ENCODE measurements at regions not wholly inside any gene's neighbourhood (a gene's known extent, or its start where the extent isn't known, plus 50 kb on each side); places are given as distances from the start of the nearest gene placed in this dataset.

DNA sequence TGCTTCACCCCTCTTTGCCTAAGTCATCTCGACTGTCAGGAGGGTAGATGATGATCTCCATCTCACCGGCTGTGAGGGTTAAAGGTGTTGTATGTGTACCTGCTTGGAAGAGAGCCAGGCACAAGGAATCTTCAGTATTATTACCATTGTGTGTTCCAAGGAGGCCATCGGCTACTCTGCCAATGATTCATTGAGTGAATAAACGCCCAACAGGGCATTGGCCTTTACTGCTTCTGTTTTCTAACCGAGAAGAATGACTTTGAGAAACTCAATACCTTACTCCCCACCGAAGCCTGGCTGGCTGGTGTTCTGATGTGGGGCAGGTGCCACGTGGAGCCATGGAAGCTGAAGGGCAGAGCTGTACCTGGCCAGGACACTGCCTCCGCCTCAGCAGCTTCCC is 228.8 kb downstream of the SNX18 start:
- no peak overlapping the region for H3K4me3 Mint-ChIP-seq
- H3K4me2 ChIP-seq: no peak overlapping the region
- no peak overlapping the region for H3K4me3 ChIP-seq
- H3K27me3 ChIP-seq (ENCODE audit: insufficient read depth): no peaks in the 10 kb centered on the region
- H3K9me3 Mint-ChIP-seq: no peaks in the 10 kb centered on the region
- H3F3A ChIP-seq (replicated peaks; ENCODE audit: low read depth): no peaks in the 10 kb centered on the region
- no peak overlapping the region for H3K27ac ChIP-seq (ENCODE audit: low read depth)
- no peak for DNase-seq (ENCODE audit: low spot score)
- no peak for ATAC-seq
- peaks cover 4% of the 10 kb centered on the region; the same call in 1 of the 2 replicates for H3K9me2 ChIP-seq (ENCODE audit: insufficient read depth)
- no peaks in the 10 kb centered on the region for H3K36me3 ChIP-seq (ENCODE audit: insufficient read depth)
- no peaks in the 10 kb centered on the region for H3K36me3 Mint-ChIP-seq (ENCODE audit: low read depth)
- no peak overlapping the region for H2AFZ ChIP-seq
- no peaks in the 10 kb centered on the region for H3K27me3 Mint-ChIP-seq (ENCODE audit: insufficient read depth, low read depth, poor library complexity)
- no peaks in the 10 kb centered on the region for H3K79me2 ChIP-seq (replicated peaks; ENCODE audit: insufficient read depth)
- H3K4me1 ChIP-seq (ENCODE audit: insufficient read depth): peaks cover 12% of the 10 kb centered on the region
- H4K20me1 ChIP-seq (replicated peaks; ENCODE audit: insufficient read depth): no peaks in the 10 kb centered on the region
- TF ChIP-seq JUNB (IDR thresholded peaks at IDR 0.05; ENCODE audit: unreplicated experiment) (no peak), ZNF114 (CRISPR knock-in tag; IDR thresholded peaks at IDR 0.05) (no peak), EZH2phosphoT487 (IDR thresholded peaks at IDR 0.05; ENCODE audit: unreplicated experiment) (no peak), CREB1 (CRISPR knock-in tag; IDR thresholded peaks at IDR 0.05; ENCODE audit: low read depth) (no peak), POLR2AphosphoS5 (IDR thresholded peaks at IDR 0.05; ENCODE audit: low read depth) (no peak), ZNF331 (CRISPR knock-in tag; IDR thresholded peaks at IDR 0.05; ENCODE audit: low read depth) (no peak), NANOG (IDR thresholded peaks at IDR 0.05; ENCODE audit: borderline replicate concordance) (no peak)
- TF ChIP-seq, protein P1, sequence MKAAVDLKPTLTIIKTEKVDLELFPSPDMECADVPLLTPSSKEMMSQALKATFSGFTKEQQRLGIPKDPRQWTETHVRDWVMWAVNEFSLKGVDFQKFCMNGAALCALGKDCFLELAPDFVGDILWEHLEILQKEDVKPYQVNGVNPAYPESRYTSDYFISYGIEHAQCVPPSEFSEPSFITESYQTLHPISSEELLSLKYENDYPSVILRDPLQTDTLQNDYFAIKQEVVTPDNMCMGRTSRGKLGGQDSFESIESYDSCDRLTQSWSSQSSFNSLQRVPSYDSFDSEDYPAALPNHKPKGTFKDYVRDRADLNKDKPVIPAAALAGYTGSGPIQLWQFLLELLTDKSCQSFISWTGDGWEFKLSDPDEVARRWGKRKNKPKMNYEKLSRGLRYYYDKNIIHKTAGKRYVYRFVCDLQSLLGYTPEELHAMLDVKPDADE (IDR thresholded peaks at IDR 0.05): no peak
- TF ChIP-seq, protein P2, sequence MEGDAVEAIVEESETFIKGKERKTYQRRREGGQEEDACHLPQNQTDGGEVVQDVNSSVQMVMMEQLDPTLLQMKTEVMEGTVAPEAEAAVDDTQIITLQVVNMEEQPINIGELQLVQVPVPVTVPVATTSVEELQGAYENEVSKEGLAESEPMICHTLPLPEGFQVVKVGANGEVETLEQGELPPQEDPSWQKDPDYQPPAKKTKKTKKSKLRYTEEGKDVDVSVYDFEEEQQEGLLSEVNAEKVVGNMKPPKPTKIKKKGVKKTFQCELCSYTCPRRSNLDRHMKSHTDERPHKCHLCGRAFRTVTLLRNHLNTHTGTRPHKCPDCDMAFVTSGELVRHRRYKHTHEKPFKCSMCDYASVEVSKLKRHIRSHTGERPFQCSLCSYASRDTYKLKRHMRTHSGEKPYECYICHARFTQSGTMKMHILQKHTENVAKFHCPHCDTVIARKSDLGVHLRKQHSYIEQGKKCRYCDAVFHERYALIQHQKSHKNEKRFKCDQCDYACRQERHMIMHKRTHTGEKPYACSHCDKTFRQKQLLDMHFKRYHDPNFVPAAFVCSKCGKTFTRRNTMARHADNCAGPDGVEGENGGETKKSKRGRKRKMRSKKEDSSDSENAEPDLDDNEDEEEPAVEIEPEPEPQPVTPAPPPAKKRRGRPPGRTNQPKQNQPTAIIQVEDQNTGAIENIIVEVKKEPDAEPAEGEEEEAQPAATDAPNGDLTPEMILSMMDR (conservative IDR thresholded peaks at IDR 0.05; ENCODE audit: low read depth in 2 of 2): no peak
- TF ChIP-seq, protein P3, sequence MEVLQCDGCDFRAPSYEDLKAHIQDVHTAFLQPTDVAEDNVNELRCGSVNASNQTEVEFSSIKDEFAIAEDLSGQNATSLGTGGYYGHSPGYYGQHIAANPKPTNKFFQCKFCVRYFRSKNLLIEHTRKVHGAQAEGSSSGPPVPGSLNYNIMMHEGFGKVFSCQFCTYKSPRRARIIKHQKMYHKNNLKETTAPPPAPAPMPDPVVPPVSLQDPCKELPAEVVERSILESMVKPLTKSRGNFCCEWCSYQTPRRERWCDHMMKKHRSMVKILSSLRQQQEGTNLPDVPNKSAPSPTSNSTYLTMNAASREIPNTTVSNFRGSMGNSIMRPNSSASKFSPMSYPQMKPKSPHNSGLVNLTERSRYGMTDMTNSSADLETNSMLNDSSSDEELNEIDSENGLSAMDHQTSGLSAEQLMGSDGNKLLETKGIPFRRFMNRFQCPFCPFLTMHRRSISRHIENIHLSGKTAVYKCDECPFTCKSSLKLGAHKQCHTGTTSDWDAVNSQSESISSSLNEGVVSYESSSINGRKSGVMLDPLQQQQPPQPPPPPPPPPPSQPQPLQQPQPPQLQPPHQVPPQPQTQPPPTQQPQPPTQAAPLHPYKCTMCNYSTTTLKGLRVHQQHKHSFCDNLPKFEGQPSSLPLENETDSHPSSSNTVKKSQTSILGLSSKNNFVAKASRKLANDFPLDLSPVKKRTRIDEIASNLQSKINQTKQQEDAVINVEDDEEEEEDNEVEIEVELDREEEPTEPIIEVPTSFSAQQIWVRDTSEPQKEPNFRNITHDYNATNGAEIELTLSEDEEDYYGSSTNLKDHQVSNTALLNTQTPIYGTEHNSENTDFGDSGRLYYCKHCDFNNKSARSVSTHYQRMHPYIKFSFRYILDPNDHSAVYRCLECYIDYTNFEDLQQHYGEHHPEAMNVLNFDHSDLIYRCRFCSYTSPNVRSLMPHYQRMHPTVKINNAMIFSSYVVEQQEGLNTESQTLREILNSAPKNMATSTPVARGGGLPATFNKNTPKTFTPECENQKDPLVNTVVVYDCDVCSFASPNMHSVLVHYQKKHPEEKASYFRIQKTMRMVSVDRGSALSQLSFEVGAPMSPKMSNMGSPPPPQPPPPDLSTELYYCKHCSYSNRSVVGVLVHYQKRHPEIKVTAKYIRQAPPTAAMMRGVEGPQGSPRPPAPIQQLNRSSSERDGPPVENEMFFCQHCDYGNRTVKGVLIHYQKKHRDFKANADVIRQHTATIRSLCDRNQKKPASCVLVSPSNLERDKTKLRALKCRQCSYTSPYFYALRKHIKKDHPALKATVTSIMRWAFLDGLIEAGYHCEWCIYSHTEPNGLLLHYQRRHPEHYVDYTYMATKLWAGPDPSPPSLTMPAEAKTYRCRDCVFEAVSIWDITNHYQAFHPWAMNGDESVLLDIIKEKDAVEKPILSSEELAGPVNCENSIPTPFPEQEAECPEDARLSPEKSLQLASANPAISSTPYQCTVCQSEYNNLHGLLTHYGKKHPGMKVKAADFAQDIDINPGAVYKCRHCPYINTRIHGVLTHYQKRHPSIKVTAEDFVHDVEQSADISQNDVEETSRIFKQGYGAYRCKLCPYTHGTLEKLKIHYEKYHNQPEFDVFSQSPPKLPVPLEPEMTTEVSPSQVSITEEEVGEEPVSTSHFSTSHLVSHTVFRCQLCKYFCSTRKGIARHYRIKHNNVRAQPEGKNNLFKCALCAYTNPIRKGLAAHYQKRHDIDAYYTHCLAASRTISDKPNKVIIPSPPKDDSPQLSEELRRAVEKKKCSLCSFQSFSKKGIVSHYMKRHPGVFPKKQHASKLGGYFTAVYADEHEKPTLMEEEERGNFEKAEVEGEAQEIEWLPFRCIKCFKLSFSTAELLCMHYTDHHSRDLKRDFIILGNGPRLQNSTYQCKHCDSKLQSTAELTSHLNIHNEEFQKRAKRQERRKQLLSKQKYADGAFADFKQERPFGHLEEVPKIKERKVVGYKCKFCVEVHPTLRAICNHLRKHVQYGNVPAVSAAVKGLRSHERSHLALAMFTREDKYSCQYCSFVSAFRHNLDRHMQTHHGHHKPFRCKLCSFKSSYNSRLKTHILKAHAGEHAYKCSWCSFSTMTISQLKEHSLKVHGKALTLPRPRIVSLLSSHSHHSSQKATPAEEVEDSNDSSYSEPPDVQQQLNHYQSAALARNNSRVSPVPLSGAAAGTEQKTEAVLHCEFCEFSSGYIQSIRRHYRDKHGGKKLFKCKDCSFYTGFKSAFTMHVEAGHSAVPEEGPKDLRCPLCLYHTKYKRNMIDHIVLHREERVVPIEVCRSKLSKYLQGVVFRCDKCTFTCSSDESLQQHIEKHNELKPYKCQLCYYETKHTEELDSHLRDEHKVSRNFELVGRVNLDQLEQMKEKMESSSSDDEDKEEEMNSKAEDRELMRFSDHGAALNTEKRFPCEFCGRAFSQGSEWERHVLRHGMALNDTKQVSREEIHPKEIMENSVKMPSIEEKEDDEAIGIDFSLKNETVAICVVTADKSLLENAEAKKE (CRISPR knock-in tag; IDR thresholded peaks at IDR 0.05): no peak
- TF ChIP-seq, protein P4, sequence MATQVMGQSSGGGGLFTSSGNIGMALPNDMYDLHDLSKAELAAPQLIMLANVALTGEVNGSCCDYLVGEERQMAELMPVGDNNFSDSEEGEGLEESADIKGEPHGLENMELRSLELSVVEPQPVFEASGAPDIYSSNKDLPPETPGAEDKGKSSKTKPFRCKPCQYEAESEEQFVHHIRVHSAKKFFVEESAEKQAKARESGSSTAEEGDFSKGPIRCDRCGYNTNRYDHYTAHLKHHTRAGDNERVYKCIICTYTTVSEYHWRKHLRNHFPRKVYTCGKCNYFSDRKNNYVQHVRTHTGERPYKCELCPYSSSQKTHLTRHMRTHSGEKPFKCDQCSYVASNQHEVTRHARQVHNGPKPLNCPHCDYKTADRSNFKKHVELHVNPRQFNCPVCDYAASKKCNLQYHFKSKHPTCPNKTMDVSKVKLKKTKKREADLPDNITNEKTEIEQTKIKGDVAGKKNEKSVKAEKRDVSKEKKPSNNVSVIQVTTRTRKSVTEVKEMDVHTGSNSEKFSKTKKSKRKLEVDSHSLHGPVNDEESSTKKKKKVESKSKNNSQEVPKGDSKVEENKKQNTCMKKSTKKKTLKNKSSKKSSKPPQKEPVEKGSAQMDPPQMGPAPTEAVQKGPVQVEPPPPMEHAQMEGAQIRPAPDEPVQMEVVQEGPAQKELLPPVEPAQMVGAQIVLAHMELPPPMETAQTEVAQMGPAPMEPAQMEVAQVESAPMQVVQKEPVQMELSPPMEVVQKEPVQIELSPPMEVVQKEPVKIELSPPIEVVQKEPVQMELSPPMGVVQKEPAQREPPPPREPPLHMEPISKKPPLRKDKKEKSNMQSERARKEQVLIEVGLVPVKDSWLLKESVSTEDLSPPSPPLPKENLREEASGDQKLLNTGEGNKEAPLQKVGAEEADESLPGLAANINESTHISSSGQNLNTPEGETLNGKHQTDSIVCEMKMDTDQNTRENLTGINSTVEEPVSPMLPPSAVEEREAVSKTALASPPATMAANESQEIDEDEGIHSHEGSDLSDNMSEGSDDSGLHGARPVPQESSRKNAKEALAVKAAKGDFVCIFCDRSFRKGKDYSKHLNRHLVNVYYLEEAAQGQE (IDR thresholded peaks at IDR 0.05; ENCODE audit: unreplicated experiment): no peak
- H3K4me1 Mint-ChIP-seq: peaks cover 17% of the 10 kb centered on the region
- H3K27ac Mint-ChIP-seq: no peak overlapping the region

All from GM23338 (cell line).